AG09309 (cell line): ENCODE measurements at regions not wholly inside any gene's neighbourhood (a gene's known extent, or its start where the extent isn't known, plus 50 kb on each side); places are given as distances from the start of the nearest gene placed in this dataset.

Experiments used
- DNase-seq: peaks from one replicate; pipeline ENCODE4 v3.0.0-alpha.2; 2010; ENCODE audit warnings: low read depth
- H3K4me3 ChIP-seq: 2 replicates; pipeline ENCODE4 v1.5.1; 2011; ENCODE audit warnings: mild to moderate bottlenecking, low read depth, low read length, moderate library complexity; ENCODE audit not compliant: control insufficient read depth
- CTCF ChIP-seq: IDR thresholded peaks from 2 replicates; pipeline ENCODE4 v1.5.1; 2011; ENCODE audit warnings: mild to moderate bottlenecking, low read depth, low read length, inconsistent platforms; ENCODE audit not compliant: insufficient read depth, control insufficient read depth; ENCODE audit errors: missing control alignments

DNA sequence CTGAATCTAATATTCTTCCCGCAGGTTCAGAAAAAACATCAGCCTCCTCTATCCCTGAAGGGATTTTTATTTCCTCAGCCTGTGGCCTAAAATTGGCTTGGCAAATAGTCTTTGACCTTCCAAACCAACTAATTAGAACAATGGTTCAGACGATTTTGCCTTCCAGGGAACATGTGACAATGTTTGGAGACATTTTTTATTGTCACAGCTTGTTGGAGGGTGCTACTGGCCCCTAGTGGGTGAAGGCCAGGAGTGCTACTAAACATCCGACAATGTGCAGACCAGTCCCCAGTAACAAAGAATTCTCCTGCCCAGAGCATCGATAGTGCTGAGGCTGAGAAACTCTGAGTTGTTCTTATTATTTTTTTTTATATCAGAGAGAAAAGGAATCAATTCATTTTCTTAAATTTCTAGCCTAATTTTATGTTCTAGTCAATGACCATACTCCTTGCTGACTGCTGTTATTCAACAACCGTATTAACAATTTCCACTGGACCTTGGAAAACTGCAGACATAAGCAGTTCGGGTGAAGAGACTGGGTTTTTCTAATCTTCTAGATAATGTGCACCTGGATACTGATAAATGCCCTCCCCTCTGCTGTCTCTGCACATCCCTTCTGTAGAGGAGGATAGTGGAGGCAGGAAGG is 280.7 kb downstream of the LMX1A start:
- H3K4me3 ChIP-seq, result no peak overlapping the region
- TF ChIP-seq CTCF, result peak; percentile 66
- no peak for DNase-seq

- DNase-seq, result no peak
- peak; percentile 75 for TF ChIP-seq CTCF
- H3K4me3 ChIP-seq, result no peak overlapping the region
Measured at GRCh38 chr1:165073185-165074007, 283.1 kb downstream of the LMX1A start.

DNA sequence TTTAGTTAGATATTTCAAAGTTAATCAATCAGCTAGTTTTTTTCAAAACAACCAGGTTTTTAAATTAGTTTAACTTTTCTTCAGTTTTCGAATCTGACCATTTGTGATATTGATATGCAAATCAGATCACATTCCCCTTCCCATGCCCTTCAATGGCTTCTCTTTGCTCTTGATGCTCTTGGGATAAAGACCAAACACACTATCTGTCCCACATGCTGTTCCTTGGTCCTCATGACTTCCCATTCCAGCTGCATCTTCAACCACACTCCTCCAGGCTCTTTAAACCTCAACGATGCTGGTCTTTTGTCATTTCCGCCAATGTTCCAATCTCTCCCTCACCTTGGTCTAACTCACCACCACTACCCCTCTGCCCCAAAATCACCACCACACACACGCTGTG is 285.8 kb downstream of the LMX1A start:
- DNase-seq, result no peak
- H3K4me3 ChIP-seq, result no peak overlapping the region
- no peak for TF ChIP-seq CTCF

GRCh38 chr1:165069829-165070228 is 286.7 kb downstream of the LMX1A start:
- no peak for DNase-seq
- TF ChIP-seq CTCF, result no peak
- no peak overlapping the region for H3K4me3 ChIP-seq

- DNase-seq, result no peak
- H3K4me3 ChIP-seq, result no peak overlapping the region
- no peak for TF ChIP-seq CTCF
Measured at GRCh38 chr1:165068741-165069140, 287.8 kb downstream of the LMX1A start.

GRCh38 chr1:165067829-165068228 is 288.7 kb downstream of the LMX1A start:
- H3K4me3 ChIP-seq, result no peak overlapping the region
- no peak for DNase-seq
- TF ChIP-seq CTCF, result no peak
